ENCODE measurements at regions not wholly inside any gene's neighbourhood (a gene's known extent, or its start where the extent isn't known, plus 50 kb on each side); places are given as distances from the start of the nearest gene placed in this dataset.

DNA sequence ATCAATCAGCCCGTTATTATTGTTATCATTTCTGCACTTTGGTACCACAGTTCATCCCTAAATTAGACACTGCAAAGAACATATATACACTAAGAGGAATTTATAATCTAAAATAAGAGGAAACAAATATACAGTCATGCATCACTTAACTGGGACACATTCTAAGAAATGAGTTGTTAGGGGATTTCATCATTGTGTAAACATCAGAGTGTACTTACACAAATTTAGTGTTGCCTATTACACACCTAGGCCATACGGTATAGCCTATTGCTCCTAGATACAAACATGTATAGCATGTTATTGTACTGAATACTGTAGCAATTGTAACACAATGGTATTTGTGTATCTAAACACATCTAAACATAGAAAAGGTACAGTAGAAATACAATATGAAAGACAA, 190.5 kb downstream of the BMP4 start (continued):
- no peak for TF ChIP-seq CBX5 (IDR thresholded peaks at IDR 0.05; ENCODE audit: borderline replicate concordance, low read depth)

DNA sequence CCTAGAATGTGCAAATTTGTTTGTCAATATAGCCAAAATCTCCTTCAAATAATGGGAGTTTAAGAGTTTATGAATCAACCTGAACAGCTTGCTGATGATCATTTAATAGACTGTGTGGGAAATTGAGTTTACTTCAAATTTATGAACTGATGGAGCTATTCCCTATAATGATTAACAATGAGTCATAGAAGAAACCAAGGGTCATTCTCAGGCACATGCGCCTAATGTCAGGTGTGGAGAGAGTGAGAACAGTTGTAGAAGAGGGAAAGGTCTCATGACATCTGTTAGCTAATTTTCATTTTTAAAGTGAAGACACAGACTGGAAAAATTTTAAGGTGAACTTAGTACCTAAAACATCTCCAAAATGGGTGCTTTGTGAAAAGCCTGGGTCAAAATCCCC, 191.8 kb downstream of the BMP4 start:
- H3K27ac ChIP-seq (ENCODE audit: extremely low read depth, low read depth, low read length) = no peak overlapping the region
- ATAC-seq = no peak
- 0% methylated on average over 1 of the region's 1 CpG for WGBS (ENCODE audit: insufficient coverage, low coverage, missing lambda C conversion rate)
- no peak for TF ChIP-seq SAFB (IDR thresholded peaks at IDR 0.05; ENCODE audit: borderline replicate concordance, low read depth, low read length)
- no peak for TF ChIP-seq RBBP5 (IDR thresholded peaks at IDR 0.05; ENCODE audit: borderline replicate concordance, insufficient read depth, low read length, poor library complexity, severe bottlenecking)
- no peak for TF ChIP-seq ZNF24 (IDR thresholded peaks at IDR 0.05)
- TF ChIP-seq, protein P1, sequence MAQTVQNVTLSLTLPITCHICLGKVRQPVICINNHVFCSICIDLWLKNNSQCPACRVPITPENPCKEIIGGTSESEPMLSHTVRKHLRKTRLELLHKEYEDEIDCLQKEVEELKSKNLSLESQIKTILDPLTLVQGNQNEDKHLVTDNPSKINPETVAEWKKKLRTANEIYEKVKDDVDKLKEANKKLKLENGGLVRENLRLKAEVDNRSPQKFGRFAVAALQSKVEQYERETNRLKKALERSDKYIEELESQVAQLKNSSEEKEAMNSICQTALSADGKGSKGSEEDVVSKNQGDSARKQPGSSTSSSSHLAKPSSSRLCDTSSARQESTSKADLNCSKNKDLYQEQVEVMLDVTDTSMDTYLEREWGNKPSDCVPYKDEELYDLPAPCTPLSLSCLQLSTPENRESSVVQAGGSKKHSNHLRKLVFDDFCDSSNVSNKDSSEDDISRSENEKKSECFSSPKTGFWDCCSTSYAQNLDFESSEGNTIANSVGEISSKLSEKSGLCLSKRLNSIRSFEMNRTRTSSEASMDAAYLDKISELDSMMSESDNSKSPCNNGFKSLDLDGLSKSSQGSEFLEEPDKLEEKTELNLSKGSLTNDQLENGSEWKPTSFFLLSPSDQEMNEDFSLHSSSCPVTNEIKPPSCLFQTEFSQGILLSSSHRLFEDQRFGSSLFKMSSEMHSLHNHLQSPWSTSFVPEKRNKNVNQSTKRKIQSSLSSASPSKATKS (CRISPR knock-in tag; IDR thresholded peaks at IDR 0.05) = no peak
- TF ChIP-seq, protein P2, sequence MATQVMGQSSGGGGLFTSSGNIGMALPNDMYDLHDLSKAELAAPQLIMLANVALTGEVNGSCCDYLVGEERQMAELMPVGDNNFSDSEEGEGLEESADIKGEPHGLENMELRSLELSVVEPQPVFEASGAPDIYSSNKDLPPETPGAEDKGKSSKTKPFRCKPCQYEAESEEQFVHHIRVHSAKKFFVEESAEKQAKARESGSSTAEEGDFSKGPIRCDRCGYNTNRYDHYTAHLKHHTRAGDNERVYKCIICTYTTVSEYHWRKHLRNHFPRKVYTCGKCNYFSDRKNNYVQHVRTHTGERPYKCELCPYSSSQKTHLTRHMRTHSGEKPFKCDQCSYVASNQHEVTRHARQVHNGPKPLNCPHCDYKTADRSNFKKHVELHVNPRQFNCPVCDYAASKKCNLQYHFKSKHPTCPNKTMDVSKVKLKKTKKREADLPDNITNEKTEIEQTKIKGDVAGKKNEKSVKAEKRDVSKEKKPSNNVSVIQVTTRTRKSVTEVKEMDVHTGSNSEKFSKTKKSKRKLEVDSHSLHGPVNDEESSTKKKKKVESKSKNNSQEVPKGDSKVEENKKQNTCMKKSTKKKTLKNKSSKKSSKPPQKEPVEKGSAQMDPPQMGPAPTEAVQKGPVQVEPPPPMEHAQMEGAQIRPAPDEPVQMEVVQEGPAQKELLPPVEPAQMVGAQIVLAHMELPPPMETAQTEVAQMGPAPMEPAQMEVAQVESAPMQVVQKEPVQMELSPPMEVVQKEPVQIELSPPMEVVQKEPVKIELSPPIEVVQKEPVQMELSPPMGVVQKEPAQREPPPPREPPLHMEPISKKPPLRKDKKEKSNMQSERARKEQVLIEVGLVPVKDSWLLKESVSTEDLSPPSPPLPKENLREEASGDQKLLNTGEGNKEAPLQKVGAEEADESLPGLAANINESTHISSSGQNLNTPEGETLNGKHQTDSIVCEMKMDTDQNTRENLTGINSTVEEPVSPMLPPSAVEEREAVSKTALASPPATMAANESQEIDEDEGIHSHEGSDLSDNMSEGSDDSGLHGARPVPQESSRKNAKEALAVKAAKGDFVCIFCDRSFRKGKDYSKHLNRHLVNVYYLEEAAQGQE (IDR thresholded peaks at IDR 0.05; ENCODE audit: borderline replicate concordance) = no peak
- TF ChIP-seq, protein P2 (CRISPR knock-in tag; IDR thresholded peaks at IDR 0.05; ENCODE audit: low read depth) = no peak
- TF ChIP-seq, protein P3, sequence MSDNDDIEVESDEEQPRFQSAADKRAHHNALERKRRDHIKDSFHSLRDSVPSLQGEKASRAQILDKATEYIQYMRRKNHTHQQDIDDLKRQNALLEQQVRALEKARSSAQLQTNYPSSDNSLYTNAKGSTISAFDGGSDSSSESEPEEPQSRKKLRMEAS (CRISPR knock-in tag; IDR thresholded peaks at IDR 0.05) = no peak
- TF ChIP-seq ZNF551 (CRISPR knock-in tag; IDR thresholded peaks at IDR 0.05) = no peak
- no peak for TF ChIP-seq MTA3 (IDR thresholded peaks at IDR 0.05; ENCODE audit: borderline replicate concordance)
- TF ChIP-seq, protein P4, sequence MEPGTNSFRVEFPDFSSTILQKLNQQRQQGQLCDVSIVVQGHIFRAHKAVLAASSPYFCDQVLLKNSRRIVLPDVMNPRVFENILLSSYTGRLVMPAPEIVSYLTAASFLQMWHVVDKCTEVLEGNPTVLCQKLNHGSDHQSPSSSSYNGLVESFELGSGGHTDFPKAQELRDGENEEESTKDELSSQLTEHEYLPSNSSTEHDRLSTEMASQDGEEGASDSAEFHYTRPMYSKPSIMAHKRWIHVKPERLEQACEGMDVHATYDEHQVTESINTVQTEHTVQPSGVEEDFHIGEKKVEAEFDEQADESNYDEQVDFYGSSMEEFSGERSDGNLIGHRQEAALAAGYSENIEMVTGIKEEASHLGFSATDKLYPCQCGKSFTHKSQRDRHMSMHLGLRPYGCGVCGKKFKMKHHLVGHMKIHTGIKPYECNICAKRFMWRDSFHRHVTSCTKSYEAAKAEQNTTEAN (CRISPR knock-in tag; IDR thresholded peaks at IDR 0.05) = no peak

More for the DNA sequence above, 191.8 kb downstream of the BMP4 start:
- Histone ChIP-seq H4K20me1 (replicated peaks; ENCODE audit: control insufficient read depth, insufficient read depth, low read length) (no peaks in the 10 kb centered on the region), H3K4me2 (ENCODE audit: insufficient read depth, low read length) (no peak overlapping the region), H3K4me3 (no peak overlapping the region), H3K9me3 (replicated peaks; ENCODE audit: control insufficient read depth, insufficient read depth, low read depth, low read length) (no peaks in the 10 kb centered on the region), H3K4me1 (replicated peaks in 1 of 2; ENCODE audit: control insufficient read depth in 2 of 2, insufficient read depth in 2 of 2, low read length in 2 of 2) (no peaks in the 10 kb centered on the region), H3K9me1 (ENCODE audit: control insufficient read depth, insufficient read depth, low read length) (no peaks in the 10 kb centered on the region), H3K79me2 (ENCODE audit: control insufficient read depth, insufficient read depth, low read length) (no peaks in the 10 kb centered on the region), H3K27me3 (ENCODE audit: control insufficient read depth in 2 of 2, insufficient read depth in 2 of 2, low read length in 2 of 2) (no peaks in the 10 kb centered on the region), H3K36me3 (ENCODE audit: control insufficient read depth, insufficient read depth, low read length) (no peaks in the 10 kb centered on the region), H3K9ac (ENCODE audit: insufficient read depth in 1 of 2, low read depth in 2 of 2, low read length in 2 of 2) (no peak overlapping the region), H2AFZ (ENCODE audit: low read depth, low read length) (no peak overlapping the region)
- ChIA-PET CTCF (ENCODE audit: low intra/inter-chr PET ratio) (no interaction called here), POLR2A (no interaction called here)
- in situ Hi-C loops (cut with MboI) = no loop called here
- BruUV-seq (replicated peaks) = no TSS peak
- FAIRE-seq = no peak
- DNase-seq (ENCODE audit: extremely low read depth in 1 of 4, low spot score in 3 of 4) = no peak
- intact Hi-C loops (cut with micrococcal nuclease) = no loop called here
